GM18508 (cell line): ENCODE measurements at regions not wholly inside any gene's neighbourhood (a gene's known extent, or its start where the extent isn't known, plus 50 kb on each side); places are given as distances from the start of the nearest gene placed in this dataset.
"Not testable (repeated sequence)": the region's sequence is repeated elsewhere in the genome, so short reads cannot be mapped to it uniquely, and the experiment has no call there.

Source experiments
- ATAC-seq: cut with Tn5 transposase; IDR thresholded peaks from one replicate; pipeline ENCODE4 v1.9.1; 2021; ENCODE audit warnings: moderate number of reproducible peaks; ENCODE audit not compliant: insufficient read depth, unreplicated experiment

DNA sequence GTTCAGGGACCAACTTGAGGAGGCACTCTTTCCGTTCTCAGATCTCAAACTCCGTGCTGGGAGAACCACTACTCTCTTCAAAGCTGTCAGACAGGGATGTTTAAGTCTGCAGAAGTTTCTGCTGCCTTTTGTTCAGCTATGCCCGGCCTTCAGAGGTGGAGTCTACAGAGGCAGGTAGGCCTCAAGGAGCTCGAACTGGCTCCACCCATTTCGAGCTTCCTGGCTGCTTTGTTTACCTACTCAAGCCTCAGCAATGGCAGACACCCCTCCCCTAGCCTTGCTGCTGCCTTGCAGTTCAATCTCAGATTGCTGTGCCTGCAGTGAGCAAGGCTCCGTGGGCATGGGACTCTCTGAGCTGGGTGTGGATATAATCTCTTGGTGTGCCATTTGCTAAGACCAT, 108.2 kb downstream of the DHRS2 start:
- ATAC-seq: not testable (repeated sequence)

- ATAC-seq: no peak
Measured at GRCh38 chr14:23750357-23750756, 114.2 kb downstream of the DHRS2 start.

DNA sequence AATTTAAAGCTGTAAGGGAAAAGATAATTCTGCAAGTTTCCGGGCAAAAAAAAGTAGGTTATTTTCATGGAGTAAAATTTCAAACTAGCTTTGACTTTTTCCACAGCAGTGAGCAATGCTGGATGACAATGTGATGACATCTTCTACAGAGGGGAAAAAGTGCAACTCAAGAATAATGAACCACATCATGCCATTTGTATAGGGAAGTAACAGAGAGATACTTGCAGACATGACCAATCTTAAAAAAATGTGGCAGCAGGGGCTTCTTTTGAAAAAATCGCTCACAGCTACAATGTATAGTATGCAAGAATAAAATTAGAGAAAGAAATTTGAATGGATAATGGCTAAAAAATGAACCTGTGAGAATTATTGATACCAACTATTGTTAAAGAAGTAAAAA, 115.5 kb downstream of the DHRS2 start:
- ATAC-seq: no peak

- ATAC-seq: no peak
Measured at GRCh38 chr14:23763394-23763793, 127.2 kb downstream of the DHRS2 start.

DNA sequence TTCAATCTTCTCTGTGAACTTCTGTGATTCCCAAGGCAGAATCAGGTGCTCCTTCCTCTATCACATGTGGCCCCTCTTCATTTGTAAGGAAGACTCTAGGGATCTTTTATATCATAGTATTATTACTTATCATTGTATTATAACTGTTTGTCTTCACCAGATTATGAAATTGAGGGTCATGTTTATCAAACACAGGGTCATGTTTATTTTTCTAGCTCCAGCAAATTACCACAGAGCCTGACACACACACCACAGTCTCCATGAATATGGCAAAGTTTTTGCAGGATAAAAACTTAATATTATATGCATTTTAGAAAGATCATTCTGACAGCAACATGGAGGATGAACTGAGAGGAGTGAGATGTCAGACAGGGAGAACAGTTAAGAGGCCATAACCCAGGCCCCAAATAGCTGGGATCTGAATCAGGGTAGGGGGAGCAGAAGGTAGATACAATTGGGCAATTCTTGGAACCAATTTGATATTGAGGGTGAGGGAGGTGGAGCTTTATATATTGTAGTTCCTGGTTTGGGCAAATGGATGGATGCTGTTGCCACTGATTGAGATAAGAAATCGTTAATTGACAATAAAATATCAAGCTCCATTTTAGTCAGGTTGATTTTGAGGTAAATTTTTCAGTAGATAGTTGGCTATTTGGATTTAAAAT, 130.7 kb downstream of the DHRS2 start:
- ATAC-seq: no peak

- ATAC-seq: not testable (repeated sequence)
Measured at GRCh38 chr14:23769221-23769728, 133.1 kb downstream of the DHRS2 start.

DNA sequence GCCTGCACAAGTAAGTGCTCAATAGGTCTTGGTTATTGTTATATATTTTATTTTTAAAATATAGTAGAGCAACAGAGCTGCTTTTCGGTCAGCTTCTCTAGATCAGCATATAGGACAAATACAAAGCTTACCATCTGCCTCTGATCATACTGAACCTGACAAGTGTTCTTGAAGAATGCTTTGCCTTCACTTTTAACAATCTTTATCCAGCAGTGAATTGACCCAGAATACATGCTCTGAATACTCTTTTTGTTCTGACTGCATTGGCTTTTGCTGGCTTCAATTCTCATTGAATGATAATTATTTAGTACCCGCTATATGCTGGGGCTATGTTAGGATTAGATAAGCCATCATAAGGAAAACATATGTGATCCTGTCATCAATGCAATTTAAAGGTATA, 137.8 kb downstream of the DHRS2 start:
- ATAC-seq: no peak

GRCh38 chr14:23776296-23776695, 140.1 kb downstream of the DHRS2 start:
- ATAC-seq: no peak

DNA sequence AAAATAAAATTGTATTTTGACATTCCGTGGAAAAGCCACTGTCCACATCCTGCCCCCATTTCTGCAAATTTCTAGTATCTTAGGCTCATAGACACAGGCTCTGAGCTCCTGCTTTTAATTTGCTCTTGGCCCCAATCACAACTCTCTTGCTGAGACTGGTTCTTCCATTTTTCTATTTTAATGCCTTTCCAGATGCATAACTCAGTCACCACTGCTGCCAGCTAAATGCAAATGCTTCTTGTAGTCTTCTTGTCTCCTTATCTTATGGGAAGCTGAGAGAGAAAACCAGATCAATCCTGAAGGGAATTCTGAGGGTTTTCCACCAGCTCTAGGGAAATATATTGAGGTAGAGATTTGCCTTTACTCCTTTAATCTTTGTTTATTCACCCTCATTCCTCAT, 149.0 kb downstream of the DHRS2 start:
- no peak for ATAC-seq

DNA sequence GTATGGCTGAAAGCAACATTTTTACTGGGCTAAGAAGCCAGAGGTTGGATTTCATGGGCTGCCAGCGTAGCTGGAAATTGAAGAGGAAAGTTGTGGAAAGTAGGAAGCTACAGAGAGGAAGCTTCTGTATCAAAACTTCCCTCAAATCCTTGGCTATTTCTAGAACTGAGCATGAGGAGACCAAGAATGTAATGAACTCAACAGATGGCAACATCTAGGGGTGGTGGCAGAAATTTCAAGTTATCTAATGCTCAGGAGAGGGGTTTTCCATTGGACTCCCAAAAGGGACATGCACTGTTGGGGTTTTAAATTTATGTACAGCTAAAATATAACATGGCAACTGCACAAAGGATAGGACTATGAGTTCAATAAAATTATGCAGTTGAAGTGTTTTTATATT, 151.3 kb downstream of the DHRS2 start:
- ATAC-seq: no peak

GRCh38 chr14:23789696-23790095, 153.5 kb downstream of the DHRS2 start:
- no peak for ATAC-seq

DNA sequence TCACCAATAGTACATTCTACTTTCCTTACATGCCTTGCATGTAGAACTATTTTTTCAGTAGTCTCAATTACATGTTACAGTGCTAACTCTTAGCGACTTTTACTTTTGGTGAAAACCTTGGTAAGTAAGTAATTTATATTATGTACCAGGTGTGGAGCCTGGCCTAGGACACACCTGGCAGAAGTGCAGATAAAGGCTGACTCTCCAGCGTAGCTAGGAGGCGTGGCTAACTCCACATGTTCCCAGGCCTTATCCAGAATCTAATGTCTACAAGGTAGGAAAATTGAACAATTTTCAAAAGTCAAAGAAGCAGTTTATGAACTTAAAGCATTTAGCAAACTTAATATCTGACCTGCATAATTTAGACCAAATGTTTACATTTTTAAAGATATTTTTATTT, 157.4 kb downstream of the DHRS2 start:
- ATAC-seq: no peak

DNA sequence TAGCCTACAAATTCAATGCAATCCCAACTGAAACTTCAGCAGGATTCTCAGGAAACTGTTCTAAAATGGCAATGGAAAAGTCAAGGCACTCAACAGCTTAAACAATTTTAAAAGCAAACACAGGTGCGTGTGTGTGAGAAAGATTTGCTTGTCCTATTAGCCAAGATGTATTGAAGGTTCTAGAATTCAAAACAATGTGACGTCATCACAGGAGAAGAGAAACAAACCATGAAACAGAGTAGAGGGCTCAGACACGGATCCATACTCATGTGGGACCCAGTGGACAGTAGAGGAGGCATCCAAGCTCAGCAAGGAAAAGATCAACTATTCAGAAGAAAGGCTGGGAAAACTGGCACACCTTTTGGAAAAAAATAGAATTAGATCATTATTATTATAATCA, 152.8 kb upstream of the DHRS4 start:
- ATAC-seq: no peak

GRCh38 chr14:23801766-23802165, 151.8 kb upstream of the DHRS4 start:
- ATAC-seq: no peak

GRCh38 chr14:23804817-23805216, 148.8 kb upstream of the DHRS4 start:
- ATAC-seq: no peak

DNA sequence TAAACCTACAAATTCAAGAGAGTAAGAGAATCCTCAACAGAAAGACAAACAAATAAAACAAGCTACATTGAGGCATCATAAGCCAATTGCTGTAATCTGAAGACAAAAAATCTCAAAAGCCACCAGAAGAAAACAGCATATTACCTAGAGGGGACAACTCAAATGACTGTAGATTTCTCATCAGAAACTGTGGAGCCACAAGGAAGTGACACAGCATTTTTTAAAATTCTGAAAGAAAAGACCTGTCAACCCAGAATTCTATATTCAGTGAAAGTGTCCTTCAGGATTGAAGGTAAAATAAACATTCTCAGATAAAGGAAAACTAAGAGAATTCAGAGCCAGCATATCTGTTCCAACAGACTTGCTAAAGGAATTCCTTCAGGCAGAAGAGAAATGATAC, 147.8 kb upstream of the DHRS4 start:
- ATAC-seq: no peak

DNA sequence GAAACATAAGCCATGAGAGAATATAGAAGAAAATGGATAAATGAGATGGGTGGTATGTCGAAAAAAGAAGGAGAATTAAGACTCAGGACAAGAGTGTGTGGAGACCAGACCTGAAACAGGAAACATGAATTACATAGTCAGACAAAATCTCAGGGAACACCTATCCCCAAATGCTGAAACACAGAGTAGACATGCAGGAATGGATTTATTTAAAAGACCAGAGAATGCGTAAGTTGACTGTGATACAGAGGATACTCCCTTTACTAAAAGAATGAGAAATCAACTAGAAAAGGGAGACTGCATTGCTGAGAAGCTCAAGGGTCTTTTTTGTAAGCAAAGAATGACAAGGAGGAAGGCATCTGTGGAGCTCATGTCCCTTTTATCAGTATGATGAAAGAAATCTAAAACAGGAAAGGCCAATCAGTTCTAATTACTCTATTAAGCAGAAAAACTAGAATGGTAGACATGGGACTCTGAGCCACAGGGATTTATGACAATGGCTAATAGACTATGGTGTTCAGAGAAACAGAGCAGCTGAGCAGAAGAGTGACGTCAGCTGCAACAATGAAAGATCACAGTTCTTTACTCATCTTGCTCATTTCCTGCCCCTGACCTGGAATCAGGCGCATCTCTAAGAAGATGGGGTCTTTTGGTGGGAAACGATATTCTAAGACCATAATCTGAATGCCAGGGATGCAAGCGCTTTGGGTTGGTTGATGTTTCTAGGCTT, 138.9 kb upstream of the DHRS4 start:
- ATAC-seq: no peak

GRCh38 chr14:23816371-23816770, 137.2 kb upstream of the DHRS4 start:
- no peak for ATAC-seq

DNA sequence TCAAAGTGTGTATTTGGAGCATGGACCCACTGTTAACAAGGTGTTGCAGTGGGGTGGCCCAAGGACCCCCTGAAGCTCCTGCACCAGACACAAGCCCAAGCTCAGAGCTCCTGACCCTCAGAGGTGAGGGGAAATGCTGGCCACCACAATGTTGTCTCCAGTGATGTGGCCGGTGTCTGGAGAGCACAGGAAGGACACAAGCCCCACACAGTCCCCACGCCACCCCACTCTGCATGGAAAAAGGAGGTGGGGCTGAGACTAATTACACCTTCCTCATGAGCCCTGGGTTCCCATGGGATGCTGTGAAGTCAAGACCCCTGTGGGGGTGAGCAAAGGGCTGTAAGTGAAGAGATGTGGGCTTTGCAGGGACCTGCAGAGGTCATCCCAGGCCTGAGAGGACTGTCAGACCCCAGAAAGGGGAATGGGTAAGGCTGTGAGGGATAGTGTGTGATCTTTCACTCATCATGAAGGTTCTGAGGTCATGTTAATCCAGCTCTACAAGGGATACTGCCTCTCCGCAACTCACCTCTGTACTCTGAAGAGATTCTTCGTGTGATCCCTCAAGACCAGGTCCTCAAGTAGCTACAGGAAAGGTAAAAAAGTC, 136.3 kb upstream of the DHRS4 start:
- no peak for ATAC-seq

GRCh38 chr14:23827100-23827892, 126.3 kb upstream of the DHRS4 start:
- ATAC-seq: no peak

- ATAC-seq: no peak
Measured at GRCh38 chr14:23828001-23828400, 125.6 kb upstream of the DHRS4 start.
